ENCODE measurements at regions not wholly inside any gene's neighbourhood (a gene's known extent, or its start where the extent isn't known, plus 50 kb on each side); places are given as distances from the start of the nearest gene placed in this dataset.

- H3K27ac ChIP-seq (ENCODE audit: low read depth, low read length), result no peak overlapping the region
- H3K27me3 ChIP-seq (ENCODE audit: control insufficient read depth, insufficient read depth, low read length), result no peaks in the 10 kb centered on the region
- peaks cover 14% of the 10 kb centered on the region; the same call in 1 of the 2 replicates for H3K4me1 ChIP-seq (ENCODE audit: control insufficient read depth, insufficient read depth, low read length)
- H3K9ac ChIP-seq (ENCODE audit: low read depth, low read length), result no peak overlapping the region
- no peaks in the 10 kb centered on the region for H3K36me3 ChIP-seq (ENCODE audit: control insufficient read depth, insufficient read depth, low read length)
- no peak overlapping the region for H3K4me3 ChIP-seq (ENCODE audit: low read depth, low read length)
- H3K9me3 ChIP-seq (ENCODE audit: control insufficient read depth, insufficient read depth, low read length), result no peaks in the 10 kb centered on the region
Measured at GRCh38 chr5:74477761-74478160, 162.8 kb downstream of the ENC1 start.

GRCh38 chr5:74476819-74477453 lies 163.6 kb downstream of the ENC1 start:
- H3K9ac ChIP-seq (ENCODE audit: low read depth, low read length), result no peak overlapping the region
- H3K27ac ChIP-seq (ENCODE audit: low read depth, low read length), result no peak overlapping the region
- no peaks in the 10 kb centered on the region for H3K9me3 ChIP-seq (ENCODE audit: control insufficient read depth, insufficient read depth, low read length)
- no peaks in the 10 kb centered on the region for H3K36me3 ChIP-seq (ENCODE audit: control insufficient read depth, insufficient read depth, low read length)
- H3K4me3 ChIP-seq (ENCODE audit: low read depth, low read length), result no peak overlapping the region
- peaks cover 9% of the 10 kb centered on the region; the same call in 1 of the 2 replicates for H3K4me1 ChIP-seq (ENCODE audit: control insufficient read depth, insufficient read depth, low read length)
- H3K27me3 ChIP-seq (ENCODE audit: control insufficient read depth, insufficient read depth, low read length), result no peaks in the 10 kb centered on the region

DNA sequence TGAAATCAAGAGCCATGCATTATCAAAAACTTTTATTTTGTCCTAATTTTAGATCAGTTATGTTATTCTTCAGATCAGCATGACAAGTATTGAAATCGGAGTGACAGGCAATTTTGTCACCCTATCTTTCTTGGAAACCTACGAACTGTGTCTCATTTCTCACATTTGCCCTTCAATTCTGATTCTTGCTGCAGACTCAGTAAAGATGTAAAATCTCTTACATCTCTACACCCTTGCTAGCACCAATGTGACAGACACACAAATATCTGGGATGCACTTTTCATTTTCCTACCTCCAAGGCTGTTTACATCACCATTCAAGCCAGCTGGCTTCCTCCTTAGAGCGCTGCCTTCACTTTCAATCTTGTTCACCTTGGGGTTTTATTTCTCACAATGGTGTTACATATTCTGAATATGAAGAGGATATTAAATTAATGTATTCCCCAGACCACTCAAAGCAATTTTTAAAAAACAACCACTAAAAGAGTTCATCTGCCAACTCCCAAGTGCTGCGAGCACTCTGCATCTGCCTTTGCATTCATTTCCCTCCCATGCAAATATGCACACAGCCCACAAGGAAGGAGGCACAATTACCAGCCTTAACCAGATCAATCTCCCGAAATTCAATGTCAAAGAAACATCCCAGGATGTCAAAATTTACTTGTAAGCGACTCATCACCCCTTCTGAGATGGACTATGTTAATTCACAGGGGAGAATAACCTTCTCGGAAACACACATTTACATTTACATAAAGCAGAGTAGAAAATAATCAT lies 164.3 kb downstream of the ENC1 start:
- no peaks in the 10 kb centered on the region for H3K9me3 ChIP-seq (ENCODE audit: control insufficient read depth, insufficient read depth, low read length)
- H3K4me1 ChIP-seq (ENCODE audit: control insufficient read depth, insufficient read depth, low read length), result peaks cover 9% of the 10 kb centered on the region; the same call in 1 of the 2 replicates
- no peak overlapping the region for H3K4me3 ChIP-seq (ENCODE audit: low read depth, low read length)

GRCh38 chr5:74471875-74472274 lies 168.7 kb downstream of the ENC1 start:
- Histone ChIP-seq H3K4me3 (ENCODE audit: low read depth, low read length) (no peak overlapping the region), H3K36me3 (ENCODE audit: control insufficient read depth, insufficient read depth, low read length) (no peaks in the 10 kb centered on the region), H3K4me1 (ENCODE audit: control insufficient read depth, insufficient read depth, low read length) (peaks cover 9% of the 10 kb centered on the region; the same call in 1 of the 2 replicates), H3K9me3 (ENCODE audit: control insufficient read depth, insufficient read depth, low read length) (no peaks in the 10 kb centered on the region), H3K27ac (ENCODE audit: low read depth, low read length) (no peak overlapping the region), H3K27me3 (ENCODE audit: control insufficient read depth, insufficient read depth, low read length) (no peaks in the 10 kb centered on the region), H3K9ac (ENCODE audit: low read depth, low read length) (no peak overlapping the region)

More for the DNA sequence above, 164.3 kb downstream of the ENC1 start:
- Histone ChIP-seq H3K27me3 (ENCODE audit: control insufficient read depth, insufficient read depth, low read length) (no peaks in the 10 kb centered on the region), H3K36me3 (ENCODE audit: control insufficient read depth, insufficient read depth, low read length) (no peaks in the 10 kb centered on the region), H3K27ac (ENCODE audit: low read depth, low read length) (no peak overlapping the region), H3K9ac (ENCODE audit: low read depth, low read length) (no peak overlapping the region)

GRCh38 chr5:74469234-74469994 lies 171.1 kb downstream of the ENC1 start:
- Histone ChIP-seq H3K27ac (ENCODE audit: low read depth, low read length) (no peak overlapping the region), H3K36me3 (ENCODE audit: control insufficient read depth, insufficient read depth, low read length) (no peaks in the 10 kb centered on the region), H3K4me3 (ENCODE audit: low read depth, low read length) (no peak overlapping the region), H3K27me3 (ENCODE audit: control insufficient read depth, insufficient read depth, low read length) (no peaks in the 10 kb centered on the region), H3K9me3 (ENCODE audit: control insufficient read depth, insufficient read depth, low read length) (no peaks in the 10 kb centered on the region), H3K9ac (ENCODE audit: low read depth, low read length) (no peak overlapping the region), H3K4me1 (ENCODE audit: control insufficient read depth, insufficient read depth, low read length) (no peaks in the 10 kb centered on the region)

DNA sequence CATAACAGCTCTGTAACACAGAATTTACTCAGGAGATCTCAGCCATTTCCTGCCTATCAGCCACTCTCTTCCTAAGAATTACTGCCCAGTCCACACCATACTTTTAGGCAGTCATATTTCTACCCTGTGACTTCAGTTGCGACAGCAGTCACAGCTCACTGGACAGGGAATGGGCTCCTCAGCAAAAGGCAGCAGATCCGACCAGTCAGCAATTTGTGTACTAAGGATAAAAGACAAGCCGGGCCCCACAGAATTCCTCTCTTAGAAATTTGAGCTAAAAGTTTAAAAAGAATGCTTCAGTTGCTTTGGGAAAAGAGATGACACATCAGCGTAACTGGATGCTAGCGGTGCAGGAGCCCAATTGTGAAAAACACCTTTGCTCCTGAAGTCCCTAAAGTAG lies 172.1 kb downstream of the ENC1 start:
- H3K4me3 ChIP-seq (ENCODE audit: low read depth, low read length), result no peak overlapping the region
- H3K27ac ChIP-seq (ENCODE audit: low read depth, low read length), result no peak overlapping the region
- no peaks in the 10 kb centered on the region for H3K4me1 ChIP-seq (ENCODE audit: control insufficient read depth, insufficient read depth, low read length)

GRCh38 chr5:74465724-74466123 lies 174.8 kb downstream of the ENC1 start:
- H3K36me3 ChIP-seq (ENCODE audit: control insufficient read depth, insufficient read depth, low read length), result no peaks in the 10 kb centered on the region
- H3K9me3 ChIP-seq (ENCODE audit: control insufficient read depth, insufficient read depth, low read length), result no peaks in the 10 kb centered on the region
- H3K4me1 ChIP-seq (ENCODE audit: control insufficient read depth, insufficient read depth, low read length), result no peaks in the 10 kb centered on the region
- no peaks in the 10 kb centered on the region for H3K27me3 ChIP-seq (ENCODE audit: control insufficient read depth, insufficient read depth, low read length)
- no peak overlapping the region for H3K4me3 ChIP-seq (ENCODE audit: low read depth, low read length)
- H3K9ac ChIP-seq (ENCODE audit: low read depth, low read length), result no peak overlapping the region
- no peak overlapping the region for H3K27ac ChIP-seq (ENCODE audit: low read depth, low read length)

More for the DNA sequence above, 172.1 kb downstream of the ENC1 start:
- Histone ChIP-seq H3K9me3 (ENCODE audit: control insufficient read depth, insufficient read depth, low read length) (no peaks in the 10 kb centered on the region), H3K27me3 (ENCODE audit: control insufficient read depth, insufficient read depth, low read length) (no peaks in the 10 kb centered on the region), H3K9ac (ENCODE audit: low read depth, low read length) (no peak overlapping the region), H3K36me3 (ENCODE audit: control insufficient read depth, insufficient read depth, low read length) (no peaks in the 10 kb centered on the region)

- H3K27ac ChIP-seq (ENCODE audit: low read depth, low read length), result no peak overlapping the region
Measured at GRCh38 chr5:74464512-74465209, 175.9 kb downstream of the ENC1 start.

GRCh38 chr5:74462356-74462755 lies 178.2 kb downstream of the ENC1 start:
- no peaks in the 10 kb centered on the region for H3K9me3 ChIP-seq (ENCODE audit: control insufficient read depth, insufficient read depth, low read length)
- H3K27me3 ChIP-seq (ENCODE audit: control insufficient read depth, insufficient read depth, low read length), result no peaks in the 10 kb centered on the region
- H3K4me3 ChIP-seq (ENCODE audit: low read depth, low read length), result no peak overlapping the region
- H3K36me3 ChIP-seq (ENCODE audit: control insufficient read depth, insufficient read depth, low read length), result no peaks in the 10 kb centered on the region
- no peak overlapping the region for H3K9ac ChIP-seq (ENCODE audit: low read depth, low read length)
- no peak overlapping the region for H3K27ac ChIP-seq (ENCODE audit: low read depth, low read length)
- H3K4me1 ChIP-seq (ENCODE audit: control insufficient read depth, insufficient read depth, low read length), result no peaks in the 10 kb centered on the region

More at GRCh38 chr5:74464512-74465209, 175.9 kb downstream of the ENC1 start:
- Histone ChIP-seq H3K4me1 (ENCODE audit: control insufficient read depth, insufficient read depth, low read length) (no peaks in the 10 kb centered on the region), H3K9me3 (ENCODE audit: control insufficient read depth, insufficient read depth, low read length) (no peaks in the 10 kb centered on the region), H3K9ac (ENCODE audit: low read depth, low read length) (no peak overlapping the region), H3K36me3 (ENCODE audit: control insufficient read depth, insufficient read depth, low read length) (no peaks in the 10 kb centered on the region), H3K4me3 (ENCODE audit: low read depth, low read length) (no peak overlapping the region), H3K27me3 (ENCODE audit: control insufficient read depth, insufficient read depth, low read length) (no peaks in the 10 kb centered on the region)

DNA sequence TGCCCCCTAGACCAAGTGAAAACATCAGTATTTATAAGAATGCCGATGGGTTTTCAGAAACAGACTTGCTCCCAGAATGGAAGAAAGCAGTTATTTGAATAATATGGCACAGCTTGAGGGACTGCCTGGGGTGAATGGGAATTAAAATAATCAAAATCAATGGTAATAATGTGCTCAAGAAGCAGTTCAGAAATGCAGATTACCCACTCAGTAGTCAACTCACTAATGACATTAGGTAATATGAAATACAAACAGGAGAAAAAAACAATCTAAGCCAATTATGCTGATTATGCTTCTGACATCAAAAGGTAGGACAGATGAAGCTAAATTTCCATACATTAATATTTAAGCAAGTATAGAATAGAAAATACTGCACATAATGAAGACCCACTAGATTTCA lies 179.3 kb downstream of the ENC1 start:
- no peaks in the 10 kb centered on the region for H3K4me1 ChIP-seq (ENCODE audit: control insufficient read depth, insufficient read depth, low read length)
- no peak overlapping the region for H3K4me3 ChIP-seq (ENCODE audit: low read depth, low read length)
- H3K36me3 ChIP-seq (ENCODE audit: control insufficient read depth, insufficient read depth, low read length), result no peaks in the 10 kb centered on the region
- no peak overlapping the region for H3K9ac ChIP-seq (ENCODE audit: low read depth, low read length)
- no peaks in the 10 kb centered on the region for H3K9me3 ChIP-seq (ENCODE audit: control insufficient read depth, insufficient read depth, low read length)
- H3K27ac ChIP-seq (ENCODE audit: low read depth, low read length), result no peak overlapping the region
- no peaks in the 10 kb centered on the region for H3K27me3 ChIP-seq (ENCODE audit: control insufficient read depth, insufficient read depth, low read length)
